Effector memory CD8-positive, alpha-beta T cell (primary cell): ENCODE measurements at regions not wholly inside any gene's neighbourhood (a gene's known extent, or its start where the extent isn't known, plus 50 kb on each side); places are given as distances from the start of the nearest gene placed in this dataset.
"Not testable (repeated sequence)": the region's sequence is repeated elsewhere in the genome, so short reads cannot be mapped to it uniquely, and the experiment has no call there.

Source experiments
- ATAC-seq: fragments of 150-1000 bp; cut with Tn5 transposase; replicated peaks from 2 replicates; pipeline ENCODE4 v1.10.0; 2021; ENCODE audit warnings: mild to moderate bottlenecking, moderate library complexity
- DNase-seq, 3 experiments: peaks; one replicate each; pipeline ENCODE4 v3.0.0; 2021
- H3K27ac Mint-ChIP-seq, 2 donors: one replicate each; pipeline ENCODE4 v1.8.0; 2022; ENCODE audit warnings: mild to moderate bottlenecking in 2 of 2, mixed read lengths in 2 of 2, moderate library complexity in 2 of 2
- H3K27me3 Mint-ChIP-seq, 2 donors: one replicate each; pipeline ENCODE4 v1.8.0; 2022; ENCODE audit warnings: mixed read lengths in 2 of 2
- H3K36me3 Mint-ChIP-seq: one replicate; pipeline ENCODE4 v1.8.0; 2022; ENCODE audit warnings: mild to moderate bottlenecking, moderate library complexity, mixed read lengths; ENCODE audit not compliant: insufficient read depth
- H3K4me1 Mint-ChIP-seq, 2 donors: one replicate each; pipeline ENCODE4 v1.8.0; 2022; ENCODE audit warnings: low read depth in 2 of 2, mixed read lengths in 2 of 2
- H3K4me3 Mint-ChIP-seq, 2 donors: one replicate each; pipeline ENCODE4 v1.8.0; 2022; ENCODE audit warnings: mild to moderate bottlenecking in 2 of 2, mixed read lengths in 2 of 2, moderate library complexity in 2 of 2
- H3K9me3 Mint-ChIP-seq, 2 donors: one replicate each; pipeline ENCODE4 v1.8.0; 2022; ENCODE audit warnings: mixed read lengths in 2 of 2

GRCh38 chr14:25316007-25316406 lies 266.1 kb upstream of the STXBP6 start:
- not testable (repeated sequence) for H3K9me3 Mint-ChIP-seq, H3K36me3 Mint-ChIP-seq, ATAC-seq, H3K27me3 Mint-ChIP-seq, H3K27ac Mint-ChIP-seq, DNase-seq, H3K4me3 Mint-ChIP-seq, H3K4me1 Mint-ChIP-seq

- Mint-ChIP-seq H3K9me3 (no peaks in the 10 kb centered on the region), H3K27ac (no peak overlapping the region), H3K36me3 (no peaks in the 10 kb centered on the region), H3K4me1 (no peaks in the 10 kb centered on the region), H3K4me3 (no peak overlapping the region), H3K27me3 (no peaks in the 10 kb centered on the region)
- DNase-seq, result no peak
- ATAC-seq, result no peak
Observed at GRCh38 chr14:25308244-25308643, 258.3 kb upstream of the STXBP6 start.

- no peaks in the 10 kb centered on the region for H3K36me3 Mint-ChIP-seq
- DNase-seq (no peak), ATAC-seq (no peak)
- no peak overlapping the region for H3K27ac Mint-ChIP-seq
- H3K4me1 Mint-ChIP-seq, result no peaks in the 10 kb centered on the region
- H3K27me3 Mint-ChIP-seq, result no peaks in the 10 kb centered on the region
- H3K4me3 Mint-ChIP-seq, result no peak overlapping the region
- H3K9me3 Mint-ChIP-seq, result no peaks in the 10 kb centered on the region
Observed at GRCh38 chr14:25303934-25304333, 254.0 kb upstream of the STXBP6 start.

- no peak for DNase-seq
- Mint-ChIP-seq H3K9me3 (no peaks in the 10 kb centered on the region), H3K36me3 (no peaks in the 10 kb centered on the region), H3K4me1 (no peaks in the 10 kb centered on the region), H3K27ac (no peak overlapping the region), H3K27me3 (no peaks in the 10 kb centered on the region), H3K4me3 (no peak overlapping the region)
- no peak for ATAC-seq
Observed at GRCh38 chr14:25298238-25298637, 248.3 kb upstream of the STXBP6 start.

- not testable (repeated sequence) for H3K27ac Mint-ChIP-seq, H3K36me3 Mint-ChIP-seq, DNase-seq, H3K9me3 Mint-ChIP-seq, H3K4me3 Mint-ChIP-seq, H3K4me1 Mint-ChIP-seq, ATAC-seq, H3K27me3 Mint-ChIP-seq
Observed at GRCh38 chr14:25290154-25290553, 240.2 kb upstream of the STXBP6 start.

- Mint-ChIP-seq H3K9me3 (no peaks in the 10 kb centered on the region), H3K27me3 (peaks cover 14 to 28% of the 10 kb centered on the region in 2 donors), H3K4me3 (no peak overlapping the region), H3K4me1 (no peaks in the 10 kb centered on the region), H3K27ac (no peak overlapping the region), H3K36me3 (no peaks in the 10 kb centered on the region)
- no peak for DNase-seq
- ATAC-seq, result no peak
Observed at GRCh38 chr14:25274529-25274928, 224.6 kb upstream of the STXBP6 start.

- H3K27me3 Mint-ChIP-seq, result peaks cover 18 to 28% of the 10 kb centered on the region in 2 donors
- no peaks in the 10 kb centered on the region for H3K36me3 Mint-ChIP-seq
Observed at GRCh38 chr14:25267186-25267585, 217.2 kb upstream of the STXBP6 start.

GRCh38 chr14:25259470-25259869 lies 209.5 kb upstream of the STXBP6 start:
- no peaks in the 10 kb centered on the region for H3K4me1 Mint-ChIP-seq
- no peak for DNase-seq
- peaks cover 2% of the 10 kb centered on the region for H3K36me3 Mint-ChIP-seq
- H3K27ac Mint-ChIP-seq, result no peak overlapping the region
- no peak overlapping the region for H3K4me3 Mint-ChIP-seq
- peaks cover 0 to 6% of the 10 kb centered on the region in 2 donors for H3K27me3 Mint-ChIP-seq
- no peak for ATAC-seq
- no peaks in the 10 kb centered on the region for H3K9me3 Mint-ChIP-seq

More at GRCh38 chr14:25267186-25267585, 217.2 kb upstream of the STXBP6 start:
- no peak overlapping the region for H3K4me3 Mint-ChIP-seq
- no peak overlapping the region for H3K27ac Mint-ChIP-seq
- DNase-seq (no peak), ATAC-seq (no peak)
- no peaks in the 10 kb centered on the region for H3K4me1 Mint-ChIP-seq
- H3K9me3 Mint-ChIP-seq, result peaks cover 0 to 4% of the 10 kb centered on the region in 2 donors

- H3K36me3 Mint-ChIP-seq, result no peaks in the 10 kb centered on the region
- no peaks in the 10 kb centered on the region for H3K9me3 Mint-ChIP-seq
- H3K27ac Mint-ChIP-seq, result no peak overlapping the region
- no peaks in the 10 kb centered on the region for H3K4me1 Mint-ChIP-seq
- ATAC-seq (no peak), DNase-seq (no peak)
- H3K4me3 Mint-ChIP-seq, result no peak overlapping the region
- H3K27me3 Mint-ChIP-seq, result peaks cover 0 to 6% of the 10 kb centered on the region in 2 donors
Observed at GRCh38 chr14:25252793-25253192, 202.8 kb upstream of the STXBP6 start.

GRCh38 chr14:25250516-25250915 lies 200.6 kb upstream of the STXBP6 start:
- Mint-ChIP-seq H3K4me1 (no peaks in the 10 kb centered on the region), H3K4me3 (no peak overlapping the region), H3K27me3 (peaks cover 9 to 12% of the 10 kb centered on the region in 2 donors), H3K27ac (no peak overlapping the region), H3K9me3 (peaks cover 0 to 8% of the 10 kb centered on the region in 2 donors), H3K36me3 (no peaks in the 10 kb centered on the region)
- DNase-seq (no peak), ATAC-seq (no peak)

GRCh38 chr14:25247609-25248008 lies 197.7 kb upstream of the STXBP6 start:
- H3K4me3 Mint-ChIP-seq, result no peak overlapping the region
- peaks cover 6 to 16% of the 10 kb centered on the region in 2 donors for H3K9me3 Mint-ChIP-seq
- H3K27me3 Mint-ChIP-seq, result peaks cover 29 to 31% of the 10 kb centered on the region in 2 donors

GRCh38 chr14:25246751-25247150 lies 196.8 kb upstream of the STXBP6 start:
- DNase-seq (no peak), ATAC-seq (no peak)
- H3K27me3 Mint-ChIP-seq, result peaks cover 31 to 34% of the 10 kb centered on the region in 2 donors
- H3K36me3 Mint-ChIP-seq, result no peaks in the 10 kb centered on the region
- H3K4me3 Mint-ChIP-seq, result no peak overlapping the region
- peaks cover 6 to 16% of the 10 kb centered on the region in 2 donors for H3K9me3 Mint-ChIP-seq
- H3K4me1 Mint-ChIP-seq, result no peaks in the 10 kb centered on the region
- H3K27ac Mint-ChIP-seq, result no peak overlapping the region

More at GRCh38 chr14:25247609-25248008, 197.7 kb upstream of the STXBP6 start:
- Mint-ChIP-seq H3K27ac (no peak overlapping the region), H3K36me3 (no peaks in the 10 kb centered on the region), H3K4me1 (no peaks in the 10 kb centered on the region)
- ATAC-seq (no peak), DNase-seq (no peak)

GRCh38 chr14:25239170-25239569 lies 189.2 kb upstream of the STXBP6 start:
- Mint-ChIP-seq H3K27ac (no peak overlapping the region), H3K4me1 (no peaks in the 10 kb centered on the region), H3K36me3 (peaks cover 1% of the 10 kb centered on the region), H3K4me3 (no peak overlapping the region), H3K27me3 (peaks cover 29 to 39% of the 10 kb centered on the region in 2 donors), H3K9me3 (peaks cover 0 to 2% of the 10 kb centered on the region in 2 donors)
- DNase-seq (no peak), ATAC-seq (no peak)

- H3K27me3 Mint-ChIP-seq, result peaks cover 24 to 37% of the 10 kb centered on the region in 2 donors
- peaks cover 4% of the 10 kb centered on the region for H3K36me3 Mint-ChIP-seq
- no peak overlapping the region for H3K27ac Mint-ChIP-seq
- H3K9me3 Mint-ChIP-seq, result peaks cover 0 to 2% of the 10 kb centered on the region in 2 donors
- no peak for ATAC-seq
- no peak for DNase-seq
- H3K4me3 Mint-ChIP-seq, result no peak overlapping the region
- H3K4me1 Mint-ChIP-seq, result no peaks in the 10 kb centered on the region
Observed at GRCh38 chr14:25237845-25238244, 187.9 kb upstream of the STXBP6 start.

GRCh38 chr14:25233613-25234012 lies 183.7 kb upstream of the STXBP6 start:
- no peak overlapping the region for H3K4me3 Mint-ChIP-seq
- DNase-seq, result no peak
- H3K36me3 Mint-ChIP-seq, result peaks cover 4% of the 10 kb centered on the region
- no peak for ATAC-seq
- H3K27ac Mint-ChIP-seq, result no peak overlapping the region
- no peaks in the 10 kb centered on the region for H3K4me1 Mint-ChIP-seq
- no peaks in the 10 kb centered on the region for H3K9me3 Mint-ChIP-seq
- H3K27me3 Mint-ChIP-seq, result peaks cover 15 to 23% of the 10 kb centered on the region in 2 donors
